ENCODE measurements at regions not wholly inside any gene's neighbourhood (a gene's known extent, or its start where the extent isn't known, plus 50 kb on each side); places are given as distances from the start of the nearest gene placed in this dataset.

- Histone ChIP-seq H3K9ac (ENCODE audit: low read length in 3 of 3) (no peak overlapping the region), H3K4me3 (ENCODE audit: low read length in 3 of 3) (no peak overlapping the region), H3K9me3 (ENCODE audit: control insufficient read depth in 2 of 3, insufficient read depth in 1 of 3, low read length in 3 of 3) (no peaks in the 10 kb centered on the region), H3K4me1 (ENCODE audit: control insufficient read depth in 2 of 3, insufficient read depth in 2 of 3, low read depth in 1 of 3, low read length in 3 of 3) (no peaks in the 10 kb centered on the region), H3K27me3 (ENCODE audit: control insufficient read depth, insufficient read depth, low read length) (no peaks in the 10 kb centered on the region), H3K27ac (ENCODE audit: low read depth in 2 of 2, low read length in 2 of 2) (no peak overlapping the region), H3K36me3 (ENCODE audit: control insufficient read depth in 2 of 3, insufficient read depth in 3 of 3, low read length in 3 of 3) (no peaks in the 10 kb centered on the region)
- DNase-seq (no peak), FAIRE-seq (no peak)
- intact Hi-C loops (cut with DNase I) = no loop called here
- TF ChIP-seq, protein P1, sequence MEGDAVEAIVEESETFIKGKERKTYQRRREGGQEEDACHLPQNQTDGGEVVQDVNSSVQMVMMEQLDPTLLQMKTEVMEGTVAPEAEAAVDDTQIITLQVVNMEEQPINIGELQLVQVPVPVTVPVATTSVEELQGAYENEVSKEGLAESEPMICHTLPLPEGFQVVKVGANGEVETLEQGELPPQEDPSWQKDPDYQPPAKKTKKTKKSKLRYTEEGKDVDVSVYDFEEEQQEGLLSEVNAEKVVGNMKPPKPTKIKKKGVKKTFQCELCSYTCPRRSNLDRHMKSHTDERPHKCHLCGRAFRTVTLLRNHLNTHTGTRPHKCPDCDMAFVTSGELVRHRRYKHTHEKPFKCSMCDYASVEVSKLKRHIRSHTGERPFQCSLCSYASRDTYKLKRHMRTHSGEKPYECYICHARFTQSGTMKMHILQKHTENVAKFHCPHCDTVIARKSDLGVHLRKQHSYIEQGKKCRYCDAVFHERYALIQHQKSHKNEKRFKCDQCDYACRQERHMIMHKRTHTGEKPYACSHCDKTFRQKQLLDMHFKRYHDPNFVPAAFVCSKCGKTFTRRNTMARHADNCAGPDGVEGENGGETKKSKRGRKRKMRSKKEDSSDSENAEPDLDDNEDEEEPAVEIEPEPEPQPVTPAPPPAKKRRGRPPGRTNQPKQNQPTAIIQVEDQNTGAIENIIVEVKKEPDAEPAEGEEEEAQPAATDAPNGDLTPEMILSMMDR (IDR thresholded peaks at IDR 0.05; ENCODE audit: borderline replicate concordance, extremely low read depth, insufficient read depth) = no peak
Measured at GRCh38 chr18:7382328-7383001, 151.6 kb downstream of the LRRC30 start.

DNA sequence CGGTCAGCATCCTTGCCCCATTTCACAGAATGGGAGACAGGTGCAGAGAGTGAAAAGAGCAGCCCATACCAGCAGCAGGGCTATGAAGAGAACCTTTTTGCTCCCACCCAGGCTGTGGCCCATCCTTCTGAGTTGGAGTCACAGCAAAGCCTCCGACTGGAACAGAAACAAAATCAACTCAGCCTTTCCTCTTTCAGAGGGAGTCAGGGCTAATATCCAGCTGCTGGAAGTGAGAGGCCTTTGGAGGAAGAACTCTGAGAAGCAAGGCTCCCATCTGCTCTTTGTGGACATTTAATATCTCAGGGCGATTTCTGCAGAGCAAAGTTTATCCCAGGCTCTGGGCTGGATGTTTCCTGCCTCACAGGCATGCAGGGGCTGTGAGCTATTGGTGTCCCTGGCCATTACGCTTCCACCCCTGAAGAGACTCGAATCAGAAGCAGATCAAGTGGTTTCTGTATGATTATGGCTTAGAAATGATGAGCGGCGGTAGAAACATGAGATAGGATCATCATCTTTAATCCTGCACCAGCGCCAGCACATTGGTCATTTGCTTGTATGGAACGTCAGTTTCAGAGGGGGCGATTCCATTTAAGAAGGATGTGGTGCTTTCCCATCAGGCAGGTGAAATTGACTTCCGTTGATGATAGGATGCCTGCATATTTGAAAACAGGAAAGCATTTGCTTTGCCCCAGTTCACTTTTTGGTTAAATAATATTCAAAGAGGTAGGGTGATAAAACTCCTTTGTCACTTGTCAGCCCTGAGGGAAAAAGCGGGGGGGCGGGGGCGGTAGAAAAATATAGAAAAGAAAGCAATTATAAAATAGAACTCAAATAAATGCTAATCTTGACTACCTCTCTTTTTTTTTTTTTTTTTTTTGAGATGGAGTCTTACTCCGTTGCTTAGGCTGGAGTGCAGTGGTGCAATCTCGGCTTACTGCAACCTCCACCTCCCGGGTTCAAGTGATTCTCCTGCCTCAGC lies 152.4 kb downstream of the LRRC30 start:
- TF ChIP-seq, protein P1 (IDR thresholded peaks at IDR 0.05; ENCODE audit: borderline replicate concordance, extremely low read depth, insufficient read depth) = no peak
- H3K9me3 ChIP-seq (ENCODE audit: control insufficient read depth in 2 of 3, insufficient read depth in 1 of 3, low read length in 3 of 3) = no peaks in the 10 kb centered on the region
- H3K27ac ChIP-seq (ENCODE audit: low read depth in 2 of 2, low read length in 2 of 2) = no peak overlapping the region
- H3K36me3 ChIP-seq (ENCODE audit: control insufficient read depth in 2 of 3, insufficient read depth in 3 of 3, low read length in 3 of 3) = no peaks in the 10 kb centered on the region
- intact Hi-C loops (cut with DNase I) = no loop called here
- no peak overlapping the region for H3K9ac ChIP-seq (ENCODE audit: low read length in 3 of 3)
- FAIRE-seq = no peak
- no peak overlapping the region for H3K4me3 ChIP-seq (ENCODE audit: low read length in 3 of 3)
- no peaks in the 10 kb centered on the region for H3K27me3 ChIP-seq (ENCODE audit: control insufficient read depth, insufficient read depth, low read length)
- H3K4me1 ChIP-seq (ENCODE audit: control insufficient read depth in 2 of 3, insufficient read depth in 2 of 3, low read depth in 1 of 3, low read length in 3 of 3) = no peaks in the 10 kb centered on the region
- DNase-seq = peak in 2 of 5 donors; percentile 23 to 26

- no peak overlapping the region for H3K4me3 ChIP-seq (ENCODE audit: low read length in 3 of 3)
- no peaks in the 10 kb centered on the region for H3K9me3 ChIP-seq (ENCODE audit: control insufficient read depth in 2 of 3, insufficient read depth in 1 of 3, low read length in 3 of 3)
- H3K27me3 ChIP-seq (ENCODE audit: control insufficient read depth, insufficient read depth, low read length) = no peaks in the 10 kb centered on the region
- DNase-seq = peak in 3 of 5 donors; percentile 25 to 42 (median 31)
- no peak for FAIRE-seq
- H3K27ac ChIP-seq (ENCODE audit: low read depth in 2 of 2, low read length in 2 of 2) = no peak overlapping the region
- H3K9ac ChIP-seq (ENCODE audit: low read length in 3 of 3) = no peak overlapping the region
- H3K36me3 ChIP-seq (ENCODE audit: control insufficient read depth in 2 of 3, insufficient read depth in 3 of 3, low read length in 3 of 3) = no peaks in the 10 kb centered on the region
- intact Hi-C loops (cut with DNase I) = no loop called here
- TF ChIP-seq, protein P1 (IDR thresholded peaks at IDR 0.05; ENCODE audit: borderline replicate concordance, extremely low read depth, insufficient read depth) = no peak
- no peaks in the 10 kb centered on the region for H3K4me1 ChIP-seq (ENCODE audit: control insufficient read depth in 2 of 3, insufficient read depth in 2 of 3, low read depth in 1 of 3, low read length in 3 of 3)
Measured at GRCh38 chr18:7388741-7389140, 157.9 kb downstream of the LRRC30 start.
